Endothelial cell (in vitro differentiated cells): ENCODE measurements at regions not wholly inside any gene's neighbourhood (a gene's known extent, or its start where the extent isn't known, plus 50 kb on each side); places are given as distances from the start of the nearest gene placed in this dataset.

Experiments
- DNase-seq: peaks from one replicate; pipeline ENCODE4 v3.0.0; 2021; ENCODE audit warnings: low spot score
- H3K27ac Mint-ChIP-seq: one replicate; pipeline ENCODE4 v1.8.0; 2021; ENCODE audit warnings: mixed read lengths, inconsistent platforms; ENCODE audit not compliant: unreplicated experiment
- H3K27me3 Mint-ChIP-seq: one replicate; pipeline ENCODE4 v1.8.0; 2021; ENCODE audit warnings: mild to moderate bottlenecking, moderate library complexity, mixed read lengths, inconsistent platforms; ENCODE audit not compliant: unreplicated experiment
- H3K36me3 Mint-ChIP-seq: one replicate; pipeline ENCODE4 v1.8.0; 2021; ENCODE audit warnings: mild to moderate bottlenecking, low read depth, mixed read lengths, inconsistent platforms; ENCODE audit not compliant: unreplicated experiment
- H3K4me1 Mint-ChIP-seq: one replicate; pipeline ENCODE4 v1.8.0; 2021; ENCODE audit warnings: mild to moderate bottlenecking, mixed read lengths, inconsistent platforms; ENCODE audit not compliant: unreplicated experiment
- H3K4me3 Mint-ChIP-seq: one replicate; pipeline ENCODE4 v1.8.0; 2021; ENCODE audit warnings: mild to moderate bottlenecking, mixed read lengths, inconsistent platforms; ENCODE audit not compliant: unreplicated experiment
- H3K9me3 Mint-ChIP-seq: one replicate; pipeline ENCODE4 v1.8.0; 2021; ENCODE audit warnings: mixed read lengths, inconsistent platforms; ENCODE audit not compliant: unreplicated experiment
- TF ChIP-seq, protein P1 (sequence below): fragments of 200-600 bp; sonication (generic); IDR thresholded peaks from one replicate; pipeline ENCODE4 v1.5.0; 2021; ENCODE audit warnings: antibody characterized with exemption; ENCODE audit not compliant: unreplicated experiment

- Mint-ChIP-seq H3K36me3 (no peaks in the 10 kb centered on the region), H3K4me1 (no peaks in the 10 kb centered on the region), H3K4me3 (no peak overlapping the region), H3K27me3 (no peaks in the 10 kb centered on the region), H3K27ac (no peak overlapping the region), H3K9me3 (no peaks in the 10 kb centered on the region)
- DNase-seq, result no peak
- TF ChIP-seq, protein P1, sequence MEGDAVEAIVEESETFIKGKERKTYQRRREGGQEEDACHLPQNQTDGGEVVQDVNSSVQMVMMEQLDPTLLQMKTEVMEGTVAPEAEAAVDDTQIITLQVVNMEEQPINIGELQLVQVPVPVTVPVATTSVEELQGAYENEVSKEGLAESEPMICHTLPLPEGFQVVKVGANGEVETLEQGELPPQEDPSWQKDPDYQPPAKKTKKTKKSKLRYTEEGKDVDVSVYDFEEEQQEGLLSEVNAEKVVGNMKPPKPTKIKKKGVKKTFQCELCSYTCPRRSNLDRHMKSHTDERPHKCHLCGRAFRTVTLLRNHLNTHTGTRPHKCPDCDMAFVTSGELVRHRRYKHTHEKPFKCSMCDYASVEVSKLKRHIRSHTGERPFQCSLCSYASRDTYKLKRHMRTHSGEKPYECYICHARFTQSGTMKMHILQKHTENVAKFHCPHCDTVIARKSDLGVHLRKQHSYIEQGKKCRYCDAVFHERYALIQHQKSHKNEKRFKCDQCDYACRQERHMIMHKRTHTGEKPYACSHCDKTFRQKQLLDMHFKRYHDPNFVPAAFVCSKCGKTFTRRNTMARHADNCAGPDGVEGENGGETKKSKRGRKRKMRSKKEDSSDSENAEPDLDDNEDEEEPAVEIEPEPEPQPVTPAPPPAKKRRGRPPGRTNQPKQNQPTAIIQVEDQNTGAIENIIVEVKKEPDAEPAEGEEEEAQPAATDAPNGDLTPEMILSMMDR, result no peak
Measured at GRCh38 chr5:166750376-166750775, 1541.1 kb upstream of the WWC1 start.

- TF ChIP-seq, protein P1, result no peak
- no peaks in the 10 kb centered on the region for H3K27me3 Mint-ChIP-seq
- no peak overlapping the region for H3K27ac Mint-ChIP-seq
- H3K4me3 Mint-ChIP-seq, result no peak overlapping the region
- no peaks in the 10 kb centered on the region for H3K9me3 Mint-ChIP-seq
- no peak for DNase-seq
- H3K36me3 Mint-ChIP-seq, result no peaks in the 10 kb centered on the region
- no peaks in the 10 kb centered on the region for H3K4me1 Mint-ChIP-seq
Measured at GRCh38 chr5:166758151-166758550, 1533.3 kb upstream of the WWC1 start.

DNA sequence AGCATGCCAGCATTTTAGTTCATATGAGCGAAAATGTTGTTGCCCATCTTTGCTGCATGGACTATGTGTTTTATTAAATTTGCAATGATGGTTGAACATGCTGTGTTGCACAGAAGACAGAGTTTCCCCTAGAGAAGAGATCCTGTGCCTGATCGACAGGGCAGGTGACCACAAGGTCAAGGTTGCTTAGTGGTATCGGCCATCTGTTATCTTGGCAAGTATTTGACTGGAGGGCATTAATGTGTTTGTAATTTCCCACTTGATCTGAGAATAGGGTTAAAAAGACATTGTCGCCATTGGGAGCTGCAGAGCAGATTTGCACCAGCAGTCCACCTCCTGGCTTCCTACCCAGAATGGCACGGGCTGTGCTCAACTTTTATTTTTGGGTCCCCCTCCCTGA, 1523.6 kb upstream of the WWC1 start:
- no peaks in the 10 kb centered on the region for H3K36me3 Mint-ChIP-seq
- H3K4me1 Mint-ChIP-seq, result no peaks in the 10 kb centered on the region
- no peaks in the 10 kb centered on the region for H3K27me3 Mint-ChIP-seq
- H3K27ac Mint-ChIP-seq, result no peak overlapping the region
- TF ChIP-seq, protein P1, result no peak
- no peaks in the 10 kb centered on the region for H3K9me3 Mint-ChIP-seq
- H3K4me3 Mint-ChIP-seq, result no peak overlapping the region
- no peak for DNase-seq

- no peaks in the 10 kb centered on the region for H3K9me3 Mint-ChIP-seq
- H3K27ac Mint-ChIP-seq, result no peak overlapping the region
- H3K27me3 Mint-ChIP-seq, result no peaks in the 10 kb centered on the region
- no peak for DNase-seq
- no peak overlapping the region for H3K4me3 Mint-ChIP-seq
- no peaks in the 10 kb centered on the region for H3K4me1 Mint-ChIP-seq
- TF ChIP-seq, protein P1, result no peak
- no peaks in the 10 kb centered on the region for H3K36me3 Mint-ChIP-seq
Measured at GRCh38 chr5:166768536-166768935, 1522.9 kb upstream of the WWC1 start.

DNA sequence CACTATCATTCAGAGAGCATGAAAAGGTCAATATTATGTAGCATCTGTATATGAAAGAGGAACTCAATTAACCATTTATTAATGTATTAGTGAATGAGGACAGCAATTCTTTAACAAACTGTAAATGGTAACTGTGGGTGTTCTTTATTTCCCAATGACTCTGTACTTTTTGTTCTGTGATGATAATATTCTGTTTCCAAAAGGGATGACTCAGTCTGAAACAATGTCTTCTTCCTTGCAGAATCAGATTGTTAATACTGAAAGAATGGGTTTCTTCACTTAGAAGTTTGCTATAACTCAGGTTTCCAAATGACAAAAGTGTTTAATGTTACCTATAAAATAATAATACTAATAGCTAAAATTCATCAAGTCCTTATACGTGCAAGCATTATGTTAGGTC, 1518.7 kb upstream of the WWC1 start:
- H3K27ac Mint-ChIP-seq, result no peak overlapping the region
- H3K4me1 Mint-ChIP-seq, result no peaks in the 10 kb centered on the region
- H3K36me3 Mint-ChIP-seq, result no peaks in the 10 kb centered on the region
- no peak for DNase-seq
- no peaks in the 10 kb centered on the region for H3K9me3 Mint-ChIP-seq
- TF ChIP-seq, protein P1, result no peak
- no peak overlapping the region for H3K4me3 Mint-ChIP-seq
- H3K27me3 Mint-ChIP-seq, result no peaks in the 10 kb centered on the region
